ENCODE measurements at regions not wholly inside any gene's neighbourhood (a gene's known extent, or its start where the extent isn't known, plus 50 kb on each side); places are given as distances from the start of the nearest gene placed in this dataset.

GRCh38 chr11:64501500-64502427 lies 54.0 kb upstream of the SLC22A11 start:
- DNase-seq (ENCODE audit: low spot score), result peak; percentile 45

GRCh38 chr11:64502634-64503033 lies 53.1 kb upstream of the SLC22A11 start:
- DNase-seq (ENCODE audit: low spot score), result no peak

- DNase-seq (ENCODE audit: low spot score), result no peak
Measured at GRCh38 chr11:64503186-64503753, 52.5 kb upstream of the SLC22A11 start.

GRCh38 chr11:64504999-64505398 lies 50.7 kb upstream of the SLC22A11 start:
- no peak for DNase-seq (ENCODE audit: low spot score)
